ENCODE measurements at regions not wholly inside any gene's neighbourhood (a gene's known extent, or its start where the extent isn't known, plus 50 kb on each side); places are given as distances from the start of the nearest gene placed in this dataset.

- H3K27ac ChIP-seq, result no peak overlapping the region
- H3K4me1 ChIP-seq, result peaks cover 9% of the 10 kb centered on the region; the same call in 1 of the 2 replicates
- no peaks in the 10 kb centered on the region for H3K9me3 ChIP-seq
- H3K27me3 ChIP-seq, result no peaks in the 10 kb centered on the region
- H3K9ac ChIP-seq, result no peak overlapping the region
- H3K4me3 ChIP-seq, result no peak overlapping the region
- TF ChIP-seq Cebpa-rat (IDR thresholded peaks at IDR 0.05), result no peak
- no peak overlapping the region; the same call in 1 of the 2 replicates for H3K4me2 ChIP-seq
- H3K36me3 ChIP-seq, result no peaks in the 10 kb centered on the region
- no peaks in the 10 kb centered on the region for H4K20me1 ChIP-seq
Observed at GRCh38 chr4:63049726-63050125, 1359.5 kb downstream of the TECRL start.

DNA sequence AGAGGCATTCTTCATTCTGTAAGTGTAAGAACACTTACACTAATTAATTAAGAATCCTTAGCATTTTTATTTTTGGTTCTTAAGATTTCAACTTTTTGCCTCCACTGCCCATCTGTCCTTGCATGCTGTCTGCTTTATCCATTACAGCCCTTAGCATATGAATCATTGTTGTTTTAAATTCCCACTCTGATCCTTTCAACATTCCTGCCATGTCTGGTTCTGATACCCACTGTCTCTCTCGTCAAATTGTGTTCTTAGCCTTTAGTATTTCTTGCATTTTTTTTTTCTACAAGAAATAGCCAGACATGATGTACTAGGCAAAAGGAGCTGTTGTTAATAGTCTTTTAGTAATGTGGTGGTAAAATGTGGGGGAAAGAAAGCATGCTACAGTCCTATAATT, 1360.0 kb downstream of the TECRL start:
- Histone ChIP-seq H3K4me3 (no peak overlapping the region), H3K9me3 (no peaks in the 10 kb centered on the region), H3K4me2 (no peak overlapping the region), H3K27me3 (no peaks in the 10 kb centered on the region), H3K9ac (no peak overlapping the region), H3K36me3 (no peaks in the 10 kb centered on the region), H3K4me1 (peaks cover 9% of the 10 kb centered on the region; the same call in 1 of the 2 replicates), H4K20me1 (no peaks in the 10 kb centered on the region), H3K27ac (no peak overlapping the region)
- no peak for TF ChIP-seq Cebpa-rat (IDR thresholded peaks at IDR 0.05)

- H3K4me2 ChIP-seq, result no peak overlapping the region
- no peaks in the 10 kb centered on the region for H3K36me3 ChIP-seq
- H3K9ac ChIP-seq, result no peak overlapping the region
- H3K9me3 ChIP-seq, result no peaks in the 10 kb centered on the region
- H3K4me3 ChIP-seq, result no peak overlapping the region
- no peaks in the 10 kb centered on the region for H4K20me1 ChIP-seq
- H3K27me3 ChIP-seq, result no peaks in the 10 kb centered on the region
- no peaks in the 10 kb centered on the region for H3K4me1 ChIP-seq
- TF ChIP-seq Cebpa-rat (IDR thresholded peaks at IDR 0.05), result no peak
- H3K27ac ChIP-seq, result no peak overlapping the region
Observed at GRCh38 chr4:63036159-63036866, 1372.9 kb downstream of the TECRL start.

- H3K36me3 ChIP-seq, result no peaks in the 10 kb centered on the region
- no peaks in the 10 kb centered on the region for H3K9me3 ChIP-seq
- TF ChIP-seq Cebpa-rat (IDR thresholded peaks at IDR 0.05), result no peak
- no peak overlapping the region for H3K9ac ChIP-seq
- H3K27ac ChIP-seq, result no peak overlapping the region
- H4K20me1 ChIP-seq, result no peaks in the 10 kb centered on the region
- no peak overlapping the region for H3K4me3 ChIP-seq
- H3K27me3 ChIP-seq, result no peaks in the 10 kb centered on the region
- no peak overlapping the region for H3K4me2 ChIP-seq
- no peaks in the 10 kb centered on the region for H3K4me1 ChIP-seq
Observed at GRCh38 chr4:63029380-63029779, 1379.9 kb downstream of the TECRL start.

DNA sequence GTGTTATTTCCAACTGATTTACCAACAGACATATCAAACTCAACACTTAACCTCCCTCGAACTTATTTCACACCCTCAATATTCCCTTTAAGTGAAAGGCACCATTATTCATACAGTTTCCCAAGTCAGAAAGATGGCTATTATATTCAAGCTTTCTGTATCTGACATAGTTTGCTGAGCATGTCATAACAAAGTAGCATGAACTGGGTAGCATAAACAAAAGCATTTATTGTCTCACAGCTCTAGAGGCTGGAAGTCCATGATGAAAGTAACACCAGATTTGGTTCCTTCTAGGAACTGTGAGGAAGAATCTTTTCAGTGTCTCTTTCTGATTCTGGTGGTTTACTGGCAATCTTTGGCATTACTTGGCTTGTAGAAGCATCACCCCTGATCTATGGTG, 1388.6 kb downstream of the TECRL start:
- no peaks in the 10 kb centered on the region for H3K4me1 ChIP-seq

DNA sequence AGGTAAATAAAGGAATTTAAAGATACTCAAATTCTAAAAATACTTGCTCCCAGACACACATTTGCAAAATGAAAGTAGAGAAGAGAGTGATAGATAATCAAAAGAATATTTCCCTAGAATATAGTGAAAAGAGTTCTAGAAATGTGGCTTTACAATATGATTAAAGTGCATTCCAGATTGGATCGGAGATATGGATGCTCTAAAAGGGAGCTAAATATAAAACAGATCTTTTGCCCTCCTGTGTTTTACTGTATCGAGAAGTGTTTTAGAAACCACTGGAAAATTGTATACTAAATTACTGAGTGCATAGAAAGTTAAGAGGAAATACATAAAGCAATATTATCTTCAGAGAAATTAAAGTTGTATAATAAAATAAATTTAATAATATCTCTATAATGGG, 1392.0 kb downstream of the TECRL start:
- no peaks in the 10 kb centered on the region for H3K4me1 ChIP-seq
- H3K4me2 ChIP-seq, result no peak overlapping the region
- H3K9me3 ChIP-seq, result no peaks in the 10 kb centered on the region
- no peak overlapping the region for H3K9ac ChIP-seq
- H3K36me3 ChIP-seq, result no peaks in the 10 kb centered on the region
- no peak for TF ChIP-seq Cebpa-rat (IDR thresholded peaks at IDR 0.05)
- H4K20me1 ChIP-seq, result no peaks in the 10 kb centered on the region
- H3K4me3 ChIP-seq, result no peak overlapping the region
- H3K27me3 ChIP-seq, result no peaks in the 10 kb centered on the region
- no peak overlapping the region for H3K27ac ChIP-seq

More for the DNA sequence above, 1388.6 kb downstream of the TECRL start:
- no peaks in the 10 kb centered on the region for H3K36me3 ChIP-seq
- no peak overlapping the region for H3K4me2 ChIP-seq
- H3K4me3 ChIP-seq, result no peak overlapping the region
- no peak overlapping the region for H3K27ac ChIP-seq
- H4K20me1 ChIP-seq, result no peaks in the 10 kb centered on the region
- no peak for TF ChIP-seq Cebpa-rat (IDR thresholded peaks at IDR 0.05)
- no peaks in the 10 kb centered on the region for H3K27me3 ChIP-seq
- H3K9ac ChIP-seq, result no peak overlapping the region
- H3K9me3 ChIP-seq, result no peaks in the 10 kb centered on the region

DNA sequence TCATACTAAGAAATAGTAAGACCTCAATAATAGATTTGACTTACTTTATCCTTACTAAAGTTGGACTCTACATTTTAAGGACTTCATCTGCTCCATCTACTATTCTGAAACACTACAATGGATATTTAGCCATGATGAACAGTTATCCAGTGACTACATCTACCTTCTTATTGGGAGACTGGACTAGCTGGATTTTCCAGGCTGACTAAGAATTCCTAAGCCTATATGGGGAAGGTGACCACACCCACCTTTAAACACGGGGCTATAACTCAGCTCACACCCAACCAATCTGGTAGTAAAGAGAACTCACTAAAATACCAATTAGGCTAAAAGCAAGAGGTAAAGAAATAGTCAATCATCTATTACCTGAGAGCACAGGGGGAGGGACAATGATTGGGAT, 1438.4 kb downstream of the TECRL start:
- Histone ChIP-seq H3K27ac (no peak overlapping the region), H3K9ac (no peak overlapping the region), H3K9me3 (no peaks in the 10 kb centered on the region), H3K36me3 (no peaks in the 10 kb centered on the region), H3K4me2 (no peak overlapping the region), H4K20me1 (no peaks in the 10 kb centered on the region), H3K4me3 (no peak overlapping the region), H3K4me1 (no peaks in the 10 kb centered on the region), H3K27me3 (no peaks in the 10 kb centered on the region)
- TF ChIP-seq Cebpa-rat (IDR thresholded peaks at IDR 0.05), result no peak

GRCh38 chr4:62960415-62960814, 1448.8 kb downstream of the TECRL start:
- no peak for TF ChIP-seq Cebpa-rat (IDR thresholded peaks at IDR 0.05)
- no peaks in the 10 kb centered on the region for H3K36me3 ChIP-seq

DNA sequence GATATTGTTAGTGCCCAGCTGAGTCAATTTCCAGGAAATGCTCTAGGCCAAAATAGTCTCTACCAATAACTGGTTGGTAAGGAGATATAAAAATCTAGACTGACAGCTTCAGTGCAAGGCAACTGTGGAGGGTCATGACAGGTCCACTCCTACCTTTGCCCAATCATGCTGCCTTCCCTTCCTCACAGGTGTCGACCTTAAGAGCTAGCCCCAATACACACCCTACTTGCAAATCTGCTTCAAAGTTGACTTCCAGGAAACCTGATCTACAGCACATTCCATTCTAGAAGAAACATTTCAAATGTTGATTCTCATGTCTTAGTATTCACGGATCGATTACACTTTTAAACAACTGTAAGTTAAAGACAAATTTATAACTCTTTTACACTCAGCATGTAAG, 1455.5 kb downstream of the TECRL start:
- H3K4me3 ChIP-seq, result no peak overlapping the region
- H3K9ac ChIP-seq, result no peak overlapping the region
- H3K27ac ChIP-seq, result no peak overlapping the region
- H3K27me3 ChIP-seq, result no peaks in the 10 kb centered on the region
- no peaks in the 10 kb centered on the region for H3K36me3 ChIP-seq
- no peaks in the 10 kb centered on the region for H3K9me3 ChIP-seq
- no peaks in the 10 kb centered on the region for H4K20me1 ChIP-seq
- no peaks in the 10 kb centered on the region for H3K4me1 ChIP-seq
- no peak overlapping the region for H3K4me2 ChIP-seq
- TF ChIP-seq Cebpa-rat (IDR thresholded peaks at IDR 0.05), result no peak

More at GRCh38 chr4:62960415-62960814, 1448.8 kb downstream of the TECRL start:
- no peaks in the 10 kb centered on the region for H3K4me1 ChIP-seq
- no peak overlapping the region for H3K9ac ChIP-seq
- no peak overlapping the region for H3K4me2 ChIP-seq
- H4K20me1 ChIP-seq, result no peaks in the 10 kb centered on the region
- H3K27me3 ChIP-seq, result no peaks in the 10 kb centered on the region
- no peaks in the 10 kb centered on the region; the same call in 1 of the 2 replicates for H3K9me3 ChIP-seq
- no peak overlapping the region for H3K27ac ChIP-seq
- no peak overlapping the region for H3K4me3 ChIP-seq

GRCh38 chr4:62952366-62952765, 1456.9 kb downstream of the TECRL start:
- Histone ChIP-seq H3K4me2 (no peak overlapping the region), H3K27me3 (no peaks in the 10 kb centered on the region)
- no peak for TF ChIP-seq Cebpa-rat (IDR thresholded peaks at IDR 0.05)

More at GRCh38 chr4:62952366-62952765, 1456.9 kb downstream of the TECRL start:
- Histone ChIP-seq H3K36me3 (no peaks in the 10 kb centered on the region), H3K9ac (no peak overlapping the region), H3K4me3 (no peak overlapping the region), H4K20me1 (no peaks in the 10 kb centered on the region), H3K4me1 (no peaks in the 10 kb centered on the region), H3K27ac (no peak overlapping the region), H3K9me3 (no peaks in the 10 kb centered on the region)
